Esophagus muscularis mucosa (tissue), 4 donors: ENCODE measurements at regions not wholly inside any gene's neighbourhood (a gene's known extent, or its start where the extent isn't known, plus 50 kb on each side); places are given as distances from the start of the nearest gene placed in this dataset.

Experiments used
- DNase-seq: peaks from one replicate; pipeline ENCODE4 v3.0.0-alpha.2; 2017; ENCODE audit errors: extremely low spot score
- H3K27ac ChIP-seq, 4 donors: fragments of 200-600 bp; sonication (generic); replicated peaks in 1 of 4; 1 replicate in 3 of 4; 2 replicates in 1 of 4; pipeline ENCODE4 v1.5.1; 2016 to 2019; ENCODE audit warnings: mild to moderate bottlenecking in 1 of 4
- H3K27me3 ChIP-seq, 4 donors: fragments of 200-600 bp; sonication (generic); one replicate each; pipeline versions ENCODE4 v1.5.1 to v1.6.0; 2016 to 2019
- H3K36me3 ChIP-seq, 4 donors: fragments of 200-600 bp; sonication (generic); one replicate each; pipeline ENCODE4 v1.5.1; 2016 to 2019
- H3K4me1 ChIP-seq, 4 donors: fragments of 200-600 bp; sonication (generic); one replicate each; pipeline ENCODE4 v1.5.1; 2016 to 2019
- H3K4me3 ChIP-seq, 4 donors: fragments of 200-600 bp; sonication (generic); 1 replicate in 2 of 4; 2 replicates in 2 of 4; pipeline ENCODE4 v1.5.1; 2016 to 2019; ENCODE audit warnings: mild to moderate bottlenecking in 4 of 4, moderate library complexity in 1 of 4
- H3K9me3 ChIP-seq, 4 donors: fragments of 200-600 bp; sonication (generic); 1 replicate in 3 of 4; 2 replicates in 1 of 4; pipeline ENCODE4 v1.5.1; 2016 to 2019
- EP300 ChIP-seq: sonication (generic); formaldehyde crosslinking; IDR thresholded peaks from one replicate; pipeline ENCODE4 v1.6.1; 2017; ENCODE audit warnings: antibody characterized with exemption
- POLR2A ChIP-seq: fragments of 450-650 bp; IDR thresholded peaks from one replicate; pipeline ENCODE4 v1.6.1; 2017; ENCODE audit warnings: antibody characterized with exemption, moderate library complexity, mild to moderate bottlenecking, low read depth
- POLR2AphosphoS5 ChIP-seq, 2 donors: sonication (generic); formaldehyde crosslinking; IDR thresholded peaks; one replicate each; pipeline ENCODE4 v1.6.1; 2017; ENCODE audit warnings: antibody characterized with exemption in 2 of 2
- WGBS: methylation state at CpG from one replicate; pipeline ENCODE4 v1.1.5; 2018; 5-methylcytosine and 5-hydroxymethylcytosine counted together
- intact Hi-C: fragments of 100-400 bp; cut with DNase I; formaldehyde crosslinking; loops from one replicate; pipeline ENCODE4 v1.15.1; 2023
- TF ChIP-seq, protein P1 (sequence below), 3 experiments: fragments of 200-600 bp in 2 of 3; fragments of 450-650 bp in 1 of 3; sonication (generic) in 2 of 3; IDR thresholded peaks; one replicate each; pipeline ENCODE4 v1.5.1; 2017 to 2019; ENCODE audit warnings: antibody characterized with exemption in 3 of 3, mild to moderate bottlenecking in 2 of 3, moderate library complexity in 1 of 3

DNA sequence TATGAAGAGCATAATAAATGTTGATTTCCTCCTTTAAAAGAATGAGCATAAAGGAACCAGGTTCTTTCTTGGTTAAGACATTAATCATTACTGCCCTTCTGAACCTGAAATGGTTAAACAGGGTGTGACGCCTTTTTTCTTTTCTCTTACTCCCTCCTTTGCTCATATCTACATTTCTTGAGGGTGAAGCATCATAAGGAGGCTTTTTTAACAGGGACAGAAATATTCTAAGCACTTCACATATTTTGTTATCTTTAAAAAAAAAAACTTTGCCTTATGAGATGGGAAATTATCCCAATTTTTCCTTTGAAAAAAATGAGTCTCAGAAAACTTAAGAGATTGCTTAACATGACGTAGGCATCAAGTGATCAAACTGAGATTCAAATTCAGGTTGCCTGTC is 1036.3 kb upstream of the TENM4 start:
- 77% methylated on average over 2 of the region's 2 CpGs for WGBS
- H3K9me3 ChIP-seq, result no peaks in the 10 kb centered on the region
- H3K36me3 ChIP-seq, result no peaks in the 10 kb centered on the region
- intact Hi-C loops, result no loop called here
- no peaks in the 10 kb centered on the region for H3K27me3 ChIP-seq
- no peaks in the 10 kb centered on the region for H3K4me1 ChIP-seq
- no peak overlapping the region for H3K27ac ChIP-seq
- no peak for DNase-seq
- TF ChIP-seq POLR2A, result no peak
- no peak for TF ChIP-seq EP300
- TF ChIP-seq, protein P1, sequence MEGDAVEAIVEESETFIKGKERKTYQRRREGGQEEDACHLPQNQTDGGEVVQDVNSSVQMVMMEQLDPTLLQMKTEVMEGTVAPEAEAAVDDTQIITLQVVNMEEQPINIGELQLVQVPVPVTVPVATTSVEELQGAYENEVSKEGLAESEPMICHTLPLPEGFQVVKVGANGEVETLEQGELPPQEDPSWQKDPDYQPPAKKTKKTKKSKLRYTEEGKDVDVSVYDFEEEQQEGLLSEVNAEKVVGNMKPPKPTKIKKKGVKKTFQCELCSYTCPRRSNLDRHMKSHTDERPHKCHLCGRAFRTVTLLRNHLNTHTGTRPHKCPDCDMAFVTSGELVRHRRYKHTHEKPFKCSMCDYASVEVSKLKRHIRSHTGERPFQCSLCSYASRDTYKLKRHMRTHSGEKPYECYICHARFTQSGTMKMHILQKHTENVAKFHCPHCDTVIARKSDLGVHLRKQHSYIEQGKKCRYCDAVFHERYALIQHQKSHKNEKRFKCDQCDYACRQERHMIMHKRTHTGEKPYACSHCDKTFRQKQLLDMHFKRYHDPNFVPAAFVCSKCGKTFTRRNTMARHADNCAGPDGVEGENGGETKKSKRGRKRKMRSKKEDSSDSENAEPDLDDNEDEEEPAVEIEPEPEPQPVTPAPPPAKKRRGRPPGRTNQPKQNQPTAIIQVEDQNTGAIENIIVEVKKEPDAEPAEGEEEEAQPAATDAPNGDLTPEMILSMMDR (IDR thresholded peaks at IDR 0.05), result no peak
- no peak for TF ChIP-seq POLR2AphosphoS5 (IDR thresholded peaks at IDR 0.05)
- no peak overlapping the region for H3K4me3 ChIP-seq

DNA sequence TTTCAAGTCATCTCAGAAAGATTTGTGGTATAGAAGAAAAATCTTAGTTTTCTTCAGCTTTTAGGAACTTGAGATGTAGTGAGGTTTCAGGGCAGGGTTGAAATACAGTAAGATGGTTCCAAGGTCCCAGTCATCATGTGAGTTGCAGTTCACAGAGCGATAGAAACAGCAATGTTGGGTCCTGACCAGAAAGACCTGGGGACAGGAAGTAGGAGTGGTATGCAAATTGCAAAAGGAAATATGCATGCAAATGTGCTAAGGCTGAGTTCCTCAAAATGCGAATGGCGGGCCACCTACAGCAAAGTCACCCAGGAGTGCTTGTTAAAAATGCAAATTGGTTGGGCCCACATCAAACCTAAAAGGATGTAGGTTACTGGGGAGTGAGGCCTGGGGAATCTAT is 1032.7 kb upstream of the TENM4 start:
- DNase-seq, result no peak
- Histone ChIP-seq H3K27me3 (no peaks in the 10 kb centered on the region), H3K9me3 (no peaks in the 10 kb centered on the region), H3K4me1 (no peaks in the 10 kb centered on the region), H3K4me3 (no peak overlapping the region), H3K27ac (no peak overlapping the region), H3K36me3 (no peaks in the 10 kb centered on the region)
- 88% methylated on average over 3 of the region's 3 CpGs for WGBS
- TF ChIP-seq, protein P1 (IDR thresholded peaks at IDR 0.05), result no peak
- TF ChIP-seq POLR2A, result no peak
- TF ChIP-seq POLR2AphosphoS5 (IDR thresholded peaks at IDR 0.05), result no peak
- TF ChIP-seq EP300, result no peak
- intact Hi-C loops, result no loop called here

- WGBS, result 69% methylated on average over 2 of the region's 2 CpGs
- H3K4me1 ChIP-seq, result no peaks in the 10 kb centered on the region
- no peak overlapping the region for H3K4me3 ChIP-seq
- H3K27me3 ChIP-seq, result no peaks in the 10 kb centered on the region
- H3K36me3 ChIP-seq, result no peaks in the 10 kb centered on the region
- TF ChIP-seq POLR2AphosphoS5 (IDR thresholded peaks at IDR 0.05) (no peak), POLR2A (no peak), EP300 (no peak)
- TF ChIP-seq, protein P1 (IDR thresholded peaks at IDR 0.05), result no peak
- no peak for DNase-seq
- H3K27ac ChIP-seq, result no peak overlapping the region
- intact Hi-C loops, result no loop called here
- no peaks in the 10 kb centered on the region for H3K9me3 ChIP-seq
Measured at GRCh38 chr11:80469871-80470270, 1029.0 kb upstream of the TENM4 start.

DNA sequence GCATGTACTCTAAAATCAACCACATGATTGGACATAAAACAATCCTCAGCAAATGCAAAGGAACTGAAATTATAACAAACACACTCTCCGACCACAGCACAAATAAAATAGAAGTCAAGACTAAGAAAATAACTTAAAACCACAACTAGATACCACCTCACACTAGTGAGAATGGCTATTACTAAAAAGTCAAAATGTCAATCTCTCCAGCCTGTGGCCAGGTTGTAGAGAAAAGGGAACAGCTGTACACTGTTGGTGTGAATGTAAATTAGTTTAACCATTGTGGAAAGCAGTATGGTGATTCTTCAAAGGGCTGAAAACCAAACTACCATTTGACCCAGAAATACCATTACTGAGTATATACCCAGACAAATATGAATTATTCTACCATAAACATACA is 1025.7 kb upstream of the TENM4 start:
- intact Hi-C loops, result no loop called here
- Histone ChIP-seq H3K4me1 (no peaks in the 10 kb centered on the region), H3K4me3 (no peak overlapping the region), H3K9me3 (no peaks in the 10 kb centered on the region), H3K27ac (no peak overlapping the region), H3K27me3 (no peaks in the 10 kb centered on the region), H3K36me3 (no peaks in the 10 kb centered on the region)
- TF ChIP-seq, protein P1 (IDR thresholded peaks at IDR 0.05), result no peak
- no peak for TF ChIP-seq EP300
- TF ChIP-seq POLR2AphosphoS5 (IDR thresholded peaks at IDR 0.05), result no peak
- DNase-seq, result no peak
- WGBS, result 95% methylated on average over 1 of the region's 1 CpG

DNA sequence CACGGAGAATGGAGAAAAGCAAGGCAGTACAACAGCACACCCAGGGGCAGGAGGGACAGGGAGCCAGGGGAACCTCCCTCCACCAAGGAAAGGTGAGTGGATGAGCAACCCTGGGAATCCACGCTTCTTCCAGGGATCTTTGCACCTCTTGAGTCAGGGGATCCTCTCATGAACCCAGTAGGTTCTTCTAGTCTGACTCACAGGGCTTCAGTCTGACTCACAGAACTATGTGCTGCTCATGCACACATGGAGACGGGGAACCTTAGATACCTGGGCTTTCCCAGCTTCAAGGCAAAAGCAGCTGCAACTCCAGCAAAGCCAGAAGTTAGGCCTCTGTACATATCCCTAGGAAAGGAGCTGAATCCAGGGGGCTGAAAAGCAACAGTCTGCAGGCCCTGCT is 1021.4 kb upstream of the TENM4 start:
- H3K36me3 ChIP-seq, result no peaks in the 10 kb centered on the region
- no peaks in the 10 kb centered on the region for H3K4me1 ChIP-seq
- H3K4me3 ChIP-seq, result no peak overlapping the region
- DNase-seq, result no peak
- 90% methylated on average over 3 of the region's 3 CpGs for WGBS
- no peaks in the 10 kb centered on the region for H3K9me3 ChIP-seq
- TF ChIP-seq, protein P1 (IDR thresholded peaks at IDR 0.05), result no peak
- TF ChIP-seq POLR2A, result no peak
- no peak for TF ChIP-seq POLR2AphosphoS5 (IDR thresholded peaks at IDR 0.05)
- no peak for TF ChIP-seq EP300
- no peak overlapping the region for H3K27ac ChIP-seq
- no peaks in the 10 kb centered on the region for H3K27me3 ChIP-seq
- intact Hi-C loops, result no loop called here
